Activated T-helper 2 cell treated with anti-CD3 and anti-CD28 coated beads, Interferon-gamma antibody, Interleukin-2, Interleukin-4, amounts not matched to agents 10 μg/mL and 5 μg/mL and 100 μg/mL, durations not matched to agents 14 hours and 24 hours and 36 hours (primary cell): ENCODE measurements at regions not wholly inside any gene's neighbourhood (a gene's known extent, or its start where the extent isn't known, plus 50 kb on each side); places are given as distances from the start of the nearest gene placed in this dataset.

Experiments used
- DNase-seq: peaks from one replicate; pipeline ENCODE4 v3.0.0; 2021; ENCODE audit warnings: low spot score
- H3K27ac Mint-ChIP-seq: one replicate; pipeline ENCODE4 v1.8.0; 2021; ENCODE audit warnings: mixed read lengths
- H3K27me3 Mint-ChIP-seq: one replicate; pipeline ENCODE4 v1.8.0; 2021; ENCODE audit warnings: low read depth, mixed read lengths
- H3K36me3 Mint-ChIP-seq: one replicate; pipeline ENCODE4 v1.8.0; 2021; ENCODE audit warnings: low read depth, mixed read lengths
- H3K4me1 Mint-ChIP-seq: one replicate; pipeline ENCODE4 v1.8.0; 2021; ENCODE audit warnings: low read depth, mixed read lengths
- H3K4me3 Mint-ChIP-seq: one replicate; pipeline ENCODE4 v1.8.0; 2021; ENCODE audit warnings: low read depth, mild to moderate bottlenecking, moderate library complexity, mixed read lengths
- H3K9me3 Mint-ChIP-seq: one replicate; pipeline ENCODE4 v1.8.0; 2021; ENCODE audit warnings: mixed read lengths
- intact Hi-C: fragments of 100-400 bp; cut with micrococcal nuclease; formaldehyde crosslinking; loops from one replicate; pipeline ENCODE4 v1.15.1; 2023

GRCh38 chr15:95451938-95452337, 878.6 kb upstream of the NR2F2 start:
- intact Hi-C loops = no loop called here
- no peaks in the 10 kb centered on the region for H3K27me3 Mint-ChIP-seq
- H3K27ac Mint-ChIP-seq = no peak overlapping the region
- no peak for DNase-seq
- peaks cover 26% of the 10 kb centered on the region for H3K36me3 Mint-ChIP-seq
- no peak overlapping the region for H3K4me3 Mint-ChIP-seq
- peaks cover 34% of the 10 kb centered on the region for H3K9me3 Mint-ChIP-seq
- peaks cover 48% of the 10 kb centered on the region for H3K4me1 Mint-ChIP-seq

GRCh38 chr15:95454403-95455262, 875.9 kb upstream of the NR2F2 start:
- peaks cover 34% of the 10 kb centered on the region for H3K4me1 Mint-ChIP-seq
- no peak overlapping the region for H3K27ac Mint-ChIP-seq
- no peak for DNase-seq
- no peaks in the 10 kb centered on the region for H3K27me3 Mint-ChIP-seq
- intact Hi-C loops = no loop called here
- peaks cover 35% of the 10 kb centered on the region for H3K9me3 Mint-ChIP-seq
- H3K36me3 Mint-ChIP-seq = peaks cover 26% of the 10 kb centered on the region
- H3K4me3 Mint-ChIP-seq = no peak overlapping the region

- DNase-seq = no peak
- H3K36me3 Mint-ChIP-seq = peaks cover 19% of the 10 kb centered on the region
- intact Hi-C loops = no loop called here
- peaks cover 29% of the 10 kb centered on the region for H3K9me3 Mint-ChIP-seq
- H3K27ac Mint-ChIP-seq = no peak overlapping the region
- peaks cover 10% of the 10 kb centered on the region for H3K27me3 Mint-ChIP-seq
- H3K4me1 Mint-ChIP-seq = peaks cover 29% of the 10 kb centered on the region
- H3K4me3 Mint-ChIP-seq = no peak overlapping the region
These were observed 873.0 kb upstream of the NR2F2 start for GRCh38 chr15:95457520-95457919.

GRCh38 chr15:95458721-95459120, 871.8 kb upstream of the NR2F2 start:
- Mint-ChIP-seq H3K4me1 (peaks cover 29% of the 10 kb centered on the region), H3K36me3 (peaks cover 19% of the 10 kb centered on the region), H3K4me3 (no peak overlapping the region), H3K27ac (no peak overlapping the region), H3K27me3 (peaks cover 14% of the 10 kb centered on the region), H3K9me3 (peaks cover 27% of the 10 kb centered on the region)
- intact Hi-C loops = no loop called here
- DNase-seq = no peak

- H3K27ac Mint-ChIP-seq = no peak overlapping the region
- peaks cover 26% of the 10 kb centered on the region for H3K4me1 Mint-ChIP-seq
- peaks cover 14% of the 10 kb centered on the region for H3K27me3 Mint-ChIP-seq
- peaks cover 19% of the 10 kb centered on the region for H3K36me3 Mint-ChIP-seq
- DNase-seq = no peak
- peaks cover 23% of the 10 kb centered on the region for H3K9me3 Mint-ChIP-seq
- H3K4me3 Mint-ChIP-seq = no peak overlapping the region
- intact Hi-C loops = no loop called here
These were observed 871.2 kb upstream of the NR2F2 start for GRCh38 chr15:95459273-95459672.

- H3K9me3 Mint-ChIP-seq = peaks cover 4% of the 10 kb centered on the region
- H3K4me1 Mint-ChIP-seq = no peaks in the 10 kb centered on the region
- H3K27me3 Mint-ChIP-seq = peaks cover 21% of the 10 kb centered on the region
- DNase-seq = no peak
- H3K4me3 Mint-ChIP-seq = no peak overlapping the region
- intact Hi-C loops = no loop called here
- H3K27ac Mint-ChIP-seq = no peak overlapping the region
- H3K36me3 Mint-ChIP-seq = no peaks in the 10 kb centered on the region
These were observed 866.0 kb upstream of the NR2F2 start for GRCh38 chr15:95464509-95464908.

GRCh38 chr15:95468820-95469219, 861.7 kb upstream of the NR2F2 start:
- Mint-ChIP-seq H3K9me3 (peaks cover 4% of the 10 kb centered on the region), H3K27ac (no peak overlapping the region), H3K36me3 (no peaks in the 10 kb centered on the region), H3K27me3 (peaks cover 17% of the 10 kb centered on the region), H3K4me1 (no peaks in the 10 kb centered on the region), H3K4me3 (no peak overlapping the region)
- intact Hi-C loops = no loop called here
- no peak for DNase-seq

GRCh38 chr15:95469496-95470000, 861.0 kb upstream of the NR2F2 start:
- H3K4me3 Mint-ChIP-seq = no peak overlapping the region
- intact Hi-C loops = no loop called here
- no peak overlapping the region for H3K27ac Mint-ChIP-seq
- H3K4me1 Mint-ChIP-seq = no peaks in the 10 kb centered on the region
- peaks cover 4% of the 10 kb centered on the region for H3K9me3 Mint-ChIP-seq
- no peak for DNase-seq
- H3K36me3 Mint-ChIP-seq = no peaks in the 10 kb centered on the region
- H3K27me3 Mint-ChIP-seq = peaks cover 20% of the 10 kb centered on the region

GRCh38 chr15:95470529-95470928, 860.0 kb upstream of the NR2F2 start:
- no peak for DNase-seq
- Mint-ChIP-seq H3K4me1 (no peaks in the 10 kb centered on the region), H3K4me3 (no peak overlapping the region), H3K9me3 (no peaks in the 10 kb centered on the region), H3K27ac (no peak overlapping the region), H3K27me3 (peaks cover 18% of the 10 kb centered on the region), H3K36me3 (no peaks in the 10 kb centered on the region)
- intact Hi-C loops = no loop called here

- Mint-ChIP-seq H3K36me3 (no peaks in the 10 kb centered on the region), H3K4me1 (no peaks in the 10 kb centered on the region), H3K9me3 (no peaks in the 10 kb centered on the region), H3K4me3 (no peak overlapping the region), H3K27ac (no peak overlapping the region), H3K27me3 (peaks cover 18% of the 10 kb centered on the region)
- intact Hi-C loops = no loop called here
- no peak for DNase-seq
These were observed 859.4 kb upstream of the NR2F2 start for GRCh38 chr15:95470997-95471689.

GRCh38 chr15:95471690-95472086, 858.8 kb upstream of the NR2F2 start:
- Mint-ChIP-seq H3K27me3 (peaks cover 18% of the 10 kb centered on the region), H3K36me3 (no peaks in the 10 kb centered on the region), H3K4me3 (no peak overlapping the region), H3K27ac (no peak overlapping the region), H3K9me3 (no peaks in the 10 kb centered on the region), H3K4me1 (no peaks in the 10 kb centered on the region)
- DNase-seq = no peak
- intact Hi-C loops = no loop called here

GRCh38 chr15:95475067-95475466, 855.4 kb upstream of the NR2F2 start:
- DNase-seq = no peak
- H3K4me1 Mint-ChIP-seq = no peaks in the 10 kb centered on the region
- no peak overlapping the region for H3K4me3 Mint-ChIP-seq
- intact Hi-C loops = no loop called here
- H3K9me3 Mint-ChIP-seq = no peaks in the 10 kb centered on the region
- no peak overlapping the region for H3K27ac Mint-ChIP-seq
- H3K36me3 Mint-ChIP-seq = no peaks in the 10 kb centered on the region
- H3K27me3 Mint-ChIP-seq = peaks cover 19% of the 10 kb centered on the region

GRCh38 chr15:95479308-95479707, 851.2 kb upstream of the NR2F2 start:
- H3K27me3 Mint-ChIP-seq = peaks cover 8% of the 10 kb centered on the region
- peaks cover 2% of the 10 kb centered on the region for H3K4me1 Mint-ChIP-seq
- intact Hi-C loops = no loop called here
- DNase-seq = no peak
- no peak overlapping the region for H3K27ac Mint-ChIP-seq
- no peaks in the 10 kb centered on the region for H3K36me3 Mint-ChIP-seq
- no peak overlapping the region for H3K4me3 Mint-ChIP-seq
- peaks cover 6% of the 10 kb centered on the region for H3K9me3 Mint-ChIP-seq
